Testis (tissue), 2 donors: ENCODE measurements at regions not wholly inside any gene's neighbourhood (a gene's known extent, or its start where the extent isn't known, plus 50 kb on each side); places are given as distances from the start of the nearest gene placed in this dataset.

ENCODE experiments used
- DNase-seq: peaks from one replicate; pipeline ENCODE4 v3.0.0-alpha.2; 2019
- H3K27ac ChIP-seq, 2 donors: fragments of 200-600 bp; sonication (generic); one replicate each; pipeline ENCODE4 v1.5.1; 2019
- H3K27me3 ChIP-seq: fragments of 200-600 bp; sonication (generic); one replicate; pipeline ENCODE4 v1.5.1; 2019
- H3K36me3 ChIP-seq: fragments of 200-600 bp; sonication (generic); one replicate; pipeline ENCODE4 v1.5.1; 2017; ENCODE audit warnings: low read depth; ENCODE audit errors: missing control alignments
- H3K4me1 ChIP-seq: fragments of 200-600 bp; sonication (generic); one replicate; pipeline ENCODE4 v1.5.1; 2019
- H3K4me3 ChIP-seq, 2 donors: fragments of 200-600 bp; sonication (generic); one replicate each; pipeline ENCODE4 v1.5.1; 2017 to 2019
- H3K9me3 ChIP-seq: fragments of 200-600 bp; sonication (generic); one replicate; pipeline ENCODE4 v1.5.1; 2017
- CTCF ChIP-seq, 3 experiments: fragments of 450-650 bp in 2 of 3; fragments of 200-600 bp in 1 of 3; sonication (generic) in 1 of 3; IDR thresholded peaks; one replicate each; pipeline ENCODE4 v1.5.1; 2016 to 2019; ENCODE audit warnings: antibody characterized with exemption in 3 of 3, mild to moderate bottlenecking in 2 of 3, moderate library complexity in 1 of 3
- POLR2A ChIP-seq: fragments of 450-650 bp; IDR thresholded peaks from one replicate; pipeline ENCODE4 v1.6.1; 2017; ENCODE audit warnings: antibody characterized with exemption, mild to moderate bottlenecking, moderate library complexity
- WGBS, 2 donors: methylation state at CpG; one replicate each; pipeline ENCODE4 v1.1.5; 2018; 5-methylcytosine and 5-hydroxymethylcytosine counted together
- intact Hi-C: fragments of 100-400 bp; cut with DNase I; formaldehyde crosslinking; loops from one replicate; pipeline ENCODE4 v1.15.1; 2023; ENCODE audit warnings: low total_unique reads

GRCh38 chr9:18002718-18003438 is 424.0 kb downstream of the SH3GL2 start:
- intact Hi-C loops = no loop called here
- H3K9me3 ChIP-seq = no peaks in the 10 kb centered on the region
- no peaks in the 10 kb centered on the region for H3K27me3 ChIP-seq
- no peaks in the 10 kb centered on the region for H3K36me3 ChIP-seq
- no peak for TF ChIP-seq POLR2A
- WGBS, 2 donors = 76 to 85% methylated on average over 4 of the region's 4 CpGs
- H3K4me1 ChIP-seq = no peaks in the 10 kb centered on the region
- no peak overlapping the region for H3K4me3 ChIP-seq
- H3K27ac ChIP-seq = no peak overlapping the region
- DNase-seq = no peak

GRCh38 chr9:18006591-18006990 is 427.7 kb downstream of the SH3GL2 start:
- Histone ChIP-seq H3K36me3 (no peaks in the 10 kb centered on the region), H3K9me3 (no peaks in the 10 kb centered on the region), H3K4me1 (no peaks in the 10 kb centered on the region), H3K27me3 (no peaks in the 10 kb centered on the region), H3K27ac (no peak overlapping the region), H3K4me3 (no peak overlapping the region)
- DNase-seq = no peak
- 86 to 91% methylated on average over 4 of the region's 4 CpGs for WGBS, 2 donors
- intact Hi-C loops = no loop called here
- no peak for TF ChIP-seq POLR2A
- no peak for TF ChIP-seq CTCF (IDR thresholded peaks at IDR 0.05)

GRCh38 chr9:18007621-18008020 is 428.8 kb downstream of the SH3GL2 start:
- H3K27me3 ChIP-seq = no peaks in the 10 kb centered on the region
- H3K9me3 ChIP-seq = no peaks in the 10 kb centered on the region
- TF ChIP-seq CTCF (IDR thresholded peaks at IDR 0.05) = no peak
- TF ChIP-seq POLR2A = no peak
- no peaks in the 10 kb centered on the region for H3K36me3 ChIP-seq
- no peak overlapping the region for H3K4me3 ChIP-seq
- intact Hi-C loops = no loop called here
- H3K27ac ChIP-seq = no peak overlapping the region
- no peaks in the 10 kb centered on the region for H3K4me1 ChIP-seq
- no peak for DNase-seq

- 75 to 78% methylated on average over 3 of the region's 3 CpGs for WGBS, 2 donors
- no peaks in the 10 kb centered on the region for H3K36me3 ChIP-seq
- H3K27ac ChIP-seq = no peak overlapping the region
- DNase-seq = no peak
- no peaks in the 10 kb centered on the region for H3K4me1 ChIP-seq
- intact Hi-C loops = no loop called here
- H3K27me3 ChIP-seq = no peaks in the 10 kb centered on the region
- no peak for TF ChIP-seq POLR2A
- no peak for TF ChIP-seq CTCF (IDR thresholded peaks at IDR 0.05)
- no peak overlapping the region for H3K4me3 ChIP-seq
- H3K9me3 ChIP-seq = no peaks in the 10 kb centered on the region
These were observed 431.0 kb downstream of the SH3GL2 start for GRCh38 chr9:18009902-18010301.

- Histone ChIP-seq H3K4me3 (no peak overlapping the region), H3K27ac (no peak overlapping the region), H3K36me3 (no peaks in the 10 kb centered on the region), H3K9me3 (no peaks in the 10 kb centered on the region), H3K27me3 (no peaks in the 10 kb centered on the region), H3K4me1 (no peaks in the 10 kb centered on the region)
- WGBS, 2 donors = 83 to 90% methylated on average over 5 of the region's 5 CpGs
- no peak for TF ChIP-seq CTCF (IDR thresholded peaks at IDR 0.05)
- TF ChIP-seq POLR2A = no peak
- intact Hi-C loops = no loop called here
- no peak for DNase-seq
These were observed 431.6 kb downstream of the SH3GL2 start for GRCh38 chr9:18010492-18010891.
